ENCODE measurements at regions not wholly inside any gene's neighbourhood (a gene's known extent, or its start where the extent isn't known, plus 50 kb on each side); places are given as distances from the start of the nearest gene placed in this dataset.

DNA sequence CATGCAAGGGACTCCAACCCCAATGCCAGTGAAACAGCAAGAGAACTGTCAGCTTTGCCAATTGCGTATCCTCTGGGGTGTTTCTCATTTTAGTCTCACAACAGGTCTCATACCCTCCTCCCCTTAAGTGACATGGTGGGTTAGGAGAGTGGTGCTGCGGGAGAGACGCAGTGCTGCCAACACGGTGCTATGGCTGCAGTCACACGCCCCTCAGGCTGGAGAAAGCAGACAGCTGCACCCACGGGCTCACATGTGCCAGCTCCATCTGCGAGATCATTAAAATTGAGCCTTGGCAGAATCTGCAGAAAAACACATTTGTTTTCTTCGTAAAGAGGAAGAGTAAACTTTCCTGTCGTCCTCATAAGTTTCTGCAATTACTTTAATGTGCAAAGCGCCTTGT is 114.7 kb downstream of the ANKRD60 start:
- Mint-ChIP-seq H3K9me3 (peaks cover 2 to 4% of the 10 kb centered on the region in 2 experiments; a peak in 3 of 5 replicates), H3K27ac (peak overlapping the region in 1 of 3 experiments; percentile 69; a peak in 1 of 7 replicates), H3K4me1 (no peaks in the 10 kb centered on the region), H3K27me3 (ENCODE audit: low read depth) (peaks cover 6% of the 10 kb centered on the region), H3K36me3 (ENCODE audit: insufficient read depth in 1 of 3, low read depth in 3 of 3) (no peaks in the 10 kb centered on the region), H3K4me3 (no peak overlapping the region)
- H2BK12ac ChIP-seq (ENCODE audit: insufficient read length, low read depth, low read length), result no peak overlapping the region
- H2BK5ac ChIP-seq (ENCODE audit: insufficient read length, low read length), result no peak overlapping the region
- no peak overlapping the region for H2BK120ac ChIP-seq (ENCODE audit: low read depth, low read length, poor library complexity, severe bottlenecking)
- H4K8ac ChIP-seq (replicated peaks; ENCODE audit: insufficient read length, low read depth, low read length), result no peak overlapping the region
- no peak overlapping the region for H4K5ac ChIP-seq (ENCODE audit: insufficient read length, low read depth, low read length)
- no peak overlapping the region for H3K14ac ChIP-seq (ENCODE audit: insufficient read depth, low read length)
- no peak overlapping the region for H2AFZ ChIP-seq (ENCODE audit: low read length)
- no peak overlapping the region for H3K9ac ChIP-seq (ENCODE audit: extremely low read depth, insufficient read length, low read length)
- H3K23ac ChIP-seq (ENCODE audit: insufficient read length, low read depth, low read length), result no peak overlapping the region
- no peak overlapping the region for H3K4ac ChIP-seq (ENCODE audit: low read depth, low read length)
- H3K79me1 ChIP-seq (ENCODE audit: insufficient read depth, low read depth, low read length, poor library complexity, severe bottlenecking), result no peaks in the 10 kb centered on the region
- no peak overlapping the region for H3K18ac ChIP-seq (ENCODE audit: insufficient read length, low read depth, low read length)
- H3K79me2 ChIP-seq (ENCODE audit: insufficient read depth, low read length), result no peaks in the 10 kb centered on the region
- H3K23me2 ChIP-seq (ENCODE audit: insufficient read length, low read depth, low read length, poor library complexity, severe bottlenecking), result no peaks in the 10 kb centered on the region
- H3K4me2 ChIP-seq (ENCODE audit: insufficient read depth, insufficient read length, low read length), result no peak overlapping the region
- WGBS (ENCODE audit: extremely low coverage, insufficient read length, low lambda C conversion rate), result no CpG with 5 or more reads among the region's 10 CpGs
- TF ChIP-seq CTCF (conservative IDR thresholded peaks at IDR 0.05), result no peak
- no peak overlapping the region for H2BK20ac ChIP-seq (ENCODE audit: low read depth, low read length, poor library complexity, severe bottlenecking)
- peak; percentile 9 for DNase-seq
- H4K91ac ChIP-seq (ENCODE audit: insufficient read length, low read depth, low read length), result no peak overlapping the region
- H2AK5ac ChIP-seq (ENCODE audit: insufficient read length, low read length), result no peak overlapping the region
- H4K20me1 ChIP-seq (ENCODE audit: control insufficient read depth, insufficient read depth, insufficient read length), result no peaks in the 10 kb centered on the region
- H3K9me3 ChIP-seq (ENCODE audit: control insufficient read depth, low read depth, low read length), result no peaks in the 10 kb centered on the region
- no peaks in the 10 kb centered on the region; the same call in 1 of the 2 replicates for H3K4me1 ChIP-seq (ENCODE audit: insufficient read depth, low read length)
- H3K27ac ChIP-seq (ENCODE audit: insufficient read length, low read depth, low read length), result no peak overlapping the region
- no peak overlapping the region for H3K56ac ChIP-seq (ENCODE audit: insufficient read length, low read depth, low read length)
- no peak overlapping the region for H2BK15ac ChIP-seq (ENCODE audit: low read depth, low read length)
- H3K27me3 ChIP-seq (ENCODE audit: insufficient read depth, low read length), result no peaks in the 10 kb centered on the region
- no peak overlapping the region for H3T11ph ChIP-seq (ENCODE audit: low read length)
